Embryonic facial prominence (tissue), 1 donor: ENCODE measurements at regions not wholly inside any gene's neighbourhood (a gene's known extent, or its start where the extent isn't known, plus 50 kb on each side); places are given as distances from the start of the nearest gene placed in this dataset.

Source experiments
- DNase-seq: peaks from one replicate; pipeline ENCODE4 v3.0.0-alpha.2; 2016; ENCODE audit errors: extremely low spot score

DNA sequence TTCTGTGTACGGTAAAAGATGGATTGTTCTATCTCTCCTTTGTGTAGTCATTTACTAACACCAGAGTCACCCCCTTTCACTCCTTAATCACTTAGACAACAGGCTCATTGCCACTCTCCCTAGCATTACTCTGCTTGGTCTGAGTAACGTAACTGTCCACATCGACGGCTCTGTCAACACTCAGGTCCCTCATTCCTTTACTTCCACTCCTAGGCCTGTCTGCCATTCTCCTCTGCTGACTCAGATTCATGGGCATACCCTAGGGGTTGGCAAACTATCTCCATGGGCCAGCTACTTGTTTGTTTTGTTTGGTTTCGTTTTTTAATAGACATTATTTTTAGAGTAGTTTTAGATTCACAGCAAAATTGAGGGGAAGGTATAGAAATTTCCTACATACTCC, 243.9 kb downstream of the NR4A2 start:
- no peak for DNase-seq

DNA sequence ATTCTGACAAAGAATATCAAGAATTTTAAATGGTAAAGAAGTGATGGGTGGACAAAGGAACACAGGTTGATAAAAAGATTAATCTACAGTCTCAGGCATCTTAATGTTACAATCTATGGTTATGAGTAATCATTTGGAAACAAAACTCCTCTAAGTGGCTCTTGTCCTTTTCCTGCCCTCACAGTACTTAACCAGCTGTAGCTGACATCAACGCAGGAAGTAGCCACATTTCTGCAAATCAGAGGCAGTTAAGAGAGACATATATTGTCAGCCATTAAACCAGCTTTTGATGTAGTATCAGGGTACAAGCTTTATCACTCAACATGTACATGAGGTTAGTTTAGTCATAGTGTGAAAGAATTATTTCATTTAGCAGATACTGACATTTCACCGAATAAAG, 244.6 kb downstream of the NR4A2 start:
- DNase-seq, result no peak

DNA sequence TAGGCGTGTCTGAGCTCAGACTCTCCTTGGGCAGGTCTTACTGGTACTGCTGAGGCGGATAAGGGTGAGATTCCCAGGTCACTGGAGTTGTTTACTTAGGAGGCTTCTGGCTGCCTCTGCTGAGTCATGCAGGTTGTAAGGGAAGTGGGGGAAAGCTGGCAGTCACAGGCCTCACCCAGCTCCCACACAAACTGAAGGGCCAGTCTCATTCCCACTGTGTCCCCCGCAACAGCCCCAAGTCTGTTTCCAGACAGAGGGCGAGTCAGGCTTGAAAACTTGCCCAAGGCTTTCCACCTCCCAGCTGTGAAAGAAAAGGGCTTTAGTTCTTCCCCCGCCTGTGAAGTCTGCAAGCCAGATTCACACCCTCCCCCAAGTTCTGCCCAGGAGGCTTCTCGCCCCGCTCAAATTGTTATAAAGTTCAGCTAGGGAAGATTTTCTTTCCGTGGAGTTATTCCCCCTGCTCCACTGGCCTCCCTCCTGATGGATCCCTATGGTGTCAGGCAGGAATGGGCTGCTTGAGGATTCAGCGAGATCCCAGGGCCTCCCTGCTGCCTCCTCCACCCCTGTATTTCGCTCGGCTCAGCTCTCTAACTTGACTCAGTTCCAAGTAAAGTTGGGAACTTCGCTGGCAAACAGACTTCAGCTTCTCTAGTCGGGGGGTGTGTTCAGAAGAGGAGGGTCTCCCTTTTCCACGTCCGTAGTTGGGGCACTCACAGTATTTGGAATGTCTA, 248.6 kb downstream of the NR4A2 start:
- DNase-seq, result no peak

DNA sequence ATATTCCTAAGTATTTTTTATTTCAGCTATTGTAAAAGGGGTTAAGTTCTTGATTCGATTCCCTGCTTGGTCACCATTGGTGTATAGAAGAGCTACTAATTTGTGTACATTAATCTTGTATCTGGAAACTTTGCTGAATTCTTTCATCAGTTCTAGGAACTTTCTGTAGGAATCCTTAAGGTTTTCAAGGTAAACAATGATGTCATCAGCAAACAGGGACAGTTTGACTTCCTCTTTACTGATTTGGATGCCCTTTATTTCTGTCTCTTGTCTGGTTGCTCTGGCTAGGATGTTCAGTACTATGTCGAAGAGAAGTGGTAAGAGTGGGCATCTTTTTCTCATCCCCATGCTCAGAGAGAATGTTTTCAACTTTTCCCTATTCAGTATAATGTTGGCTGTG, 252.7 kb downstream of the NR4A2 start:
- DNase-seq, result no peak

DNA sequence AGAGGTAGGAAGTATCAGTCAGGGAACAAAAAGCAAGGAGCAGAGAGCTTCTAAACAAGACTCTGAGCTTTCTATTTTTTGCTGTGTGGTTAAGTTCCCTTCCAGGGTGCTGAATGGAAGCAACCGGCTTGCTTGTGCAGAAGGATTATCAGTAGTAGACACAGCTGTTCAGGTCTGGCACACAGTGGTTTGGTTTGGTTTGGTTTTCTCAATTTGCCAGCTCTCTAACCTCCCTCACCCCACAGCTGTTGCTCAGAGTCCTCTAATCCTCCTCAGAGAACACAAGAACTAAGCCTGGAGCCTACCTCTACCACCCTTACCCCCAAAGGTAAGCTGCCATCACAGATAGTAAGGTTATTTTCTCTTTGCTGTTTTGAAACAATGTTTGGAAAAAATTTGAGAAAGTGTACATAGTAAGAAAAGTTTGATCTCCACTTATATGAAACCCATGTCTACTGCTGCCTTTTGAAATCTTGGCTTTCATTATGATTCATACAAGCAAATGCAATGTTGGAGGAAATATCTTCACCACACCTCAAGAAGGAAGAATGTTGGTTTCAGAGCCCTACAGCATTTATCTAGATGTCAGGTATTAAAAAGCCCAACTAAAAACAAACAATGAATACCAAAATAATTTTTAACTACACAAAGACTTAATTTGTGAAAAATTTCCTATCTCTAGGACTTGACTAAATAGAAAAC, 255.3 kb downstream of the NR4A2 start:
- no peak for DNase-seq

DNA sequence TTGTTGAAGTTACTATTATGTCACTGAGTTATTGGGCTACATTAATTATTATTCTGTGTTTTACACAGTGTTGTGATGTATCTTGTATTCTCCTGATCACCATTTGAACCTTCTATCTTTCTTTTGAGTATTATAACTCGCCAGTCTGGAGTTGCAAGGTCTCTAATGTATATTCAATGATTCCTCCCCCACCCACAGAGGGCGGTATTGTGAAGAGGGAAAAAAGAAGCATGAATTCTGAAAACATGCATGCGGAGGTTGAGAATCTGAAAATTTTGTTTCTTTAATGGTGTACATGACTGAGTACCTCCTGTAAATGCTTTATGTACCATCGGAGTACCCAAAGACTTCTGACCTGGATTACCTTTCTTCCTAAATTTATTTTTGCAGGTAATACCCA, 266.6 kb downstream of the NR4A2 start:
- DNase-seq, result no peak

DNA sequence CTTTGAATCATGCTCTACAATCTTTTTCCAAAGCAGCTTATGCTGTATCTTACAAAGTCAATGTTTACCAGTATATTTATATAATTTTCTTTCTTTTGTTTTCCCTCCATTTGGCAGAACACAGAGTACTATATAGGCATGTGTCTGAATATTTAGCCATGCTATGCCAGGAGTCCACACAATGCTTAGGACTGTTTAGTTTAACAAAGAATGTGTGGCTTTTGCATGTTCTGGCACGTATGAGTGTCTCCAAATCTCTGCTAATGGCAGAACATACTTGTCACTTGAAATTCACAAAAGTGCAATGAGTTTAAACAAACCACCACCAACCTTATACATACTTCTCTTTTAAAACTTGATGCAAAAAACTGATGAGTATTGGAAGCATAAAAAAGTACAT, 268.0 kb downstream of the NR4A2 start:
- no peak for DNase-seq

DNA sequence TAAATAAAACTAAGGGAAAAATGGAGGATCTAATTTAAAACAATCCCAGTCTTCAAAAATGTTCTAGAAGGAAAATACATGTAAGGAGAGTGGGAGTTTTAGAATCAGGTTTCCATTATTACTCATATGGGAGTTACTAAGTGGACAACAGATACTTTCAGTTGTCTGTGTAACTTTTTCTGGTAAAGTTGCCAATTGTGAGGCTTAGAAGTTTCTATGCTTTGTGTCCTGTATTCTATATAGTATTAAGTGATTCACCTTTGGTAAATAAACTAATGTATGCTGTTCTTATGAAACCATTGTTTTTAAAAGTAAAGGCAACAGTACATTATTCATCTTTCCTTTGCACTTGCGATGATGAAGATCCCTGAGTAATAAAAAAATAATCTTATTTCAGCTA, 274.9 kb downstream of the NR4A2 start:
- no peak for DNase-seq

DNA sequence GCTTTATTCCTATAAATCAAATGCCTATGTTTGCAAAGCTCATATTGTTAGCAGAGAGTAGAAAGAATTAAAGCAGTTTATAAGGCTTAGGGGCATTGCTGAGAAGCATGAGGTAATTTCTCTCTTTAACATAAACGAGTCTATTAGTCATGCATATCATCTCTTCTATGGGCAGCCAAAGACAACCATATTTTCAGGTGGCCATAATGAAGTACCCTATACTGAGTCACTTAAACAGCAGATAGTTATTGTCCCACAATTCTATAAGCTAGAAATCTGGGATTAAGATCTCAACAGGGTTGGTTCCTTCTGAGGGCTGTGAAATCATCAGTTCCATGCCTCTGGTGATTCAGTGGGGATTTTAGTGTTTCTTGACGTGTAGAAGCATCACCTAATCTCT, 277.5 kb downstream of the NR4A2 start:
- no peak for DNase-seq

DNA sequence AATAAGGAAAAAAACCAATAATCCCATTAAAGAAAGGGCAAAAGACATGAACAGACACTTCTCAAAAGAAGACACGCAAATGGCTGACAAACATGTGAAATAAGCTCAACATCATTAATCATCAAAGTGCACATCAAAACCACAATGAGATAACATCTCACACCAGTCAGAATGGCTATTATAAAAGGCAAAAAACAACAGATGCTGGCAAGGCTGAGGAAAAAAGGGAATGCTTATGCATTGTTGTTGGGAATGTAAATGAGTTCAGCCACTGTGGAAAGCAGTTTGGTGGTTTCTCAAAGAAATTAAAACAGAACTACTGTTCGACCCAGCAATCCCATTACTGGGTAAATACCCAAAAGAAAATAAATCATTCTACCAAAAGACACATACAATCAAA, 285.6 kb downstream of the NR4A2 start:
- DNase-seq, result no peak

DNA sequence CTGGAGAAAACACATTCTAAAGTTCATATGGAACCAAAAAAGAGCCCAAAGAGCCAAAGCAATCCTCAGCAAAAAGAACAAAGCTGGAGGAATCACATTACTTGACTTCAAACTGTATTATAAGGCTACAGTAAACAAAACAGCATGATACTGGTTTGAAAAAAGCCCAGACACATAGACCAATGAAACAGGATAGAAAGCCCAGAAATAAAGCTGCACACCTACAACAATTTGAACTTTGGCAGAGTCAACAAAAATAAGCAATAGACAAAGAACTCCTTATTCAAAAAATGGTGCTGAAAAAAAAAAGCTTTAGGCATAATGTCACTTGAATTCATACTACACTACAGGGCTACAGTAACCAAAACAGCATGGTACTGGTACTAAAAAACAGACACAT, 289.6 kb downstream of the NR4A2 start:
- DNase-seq, result no peak

DNA sequence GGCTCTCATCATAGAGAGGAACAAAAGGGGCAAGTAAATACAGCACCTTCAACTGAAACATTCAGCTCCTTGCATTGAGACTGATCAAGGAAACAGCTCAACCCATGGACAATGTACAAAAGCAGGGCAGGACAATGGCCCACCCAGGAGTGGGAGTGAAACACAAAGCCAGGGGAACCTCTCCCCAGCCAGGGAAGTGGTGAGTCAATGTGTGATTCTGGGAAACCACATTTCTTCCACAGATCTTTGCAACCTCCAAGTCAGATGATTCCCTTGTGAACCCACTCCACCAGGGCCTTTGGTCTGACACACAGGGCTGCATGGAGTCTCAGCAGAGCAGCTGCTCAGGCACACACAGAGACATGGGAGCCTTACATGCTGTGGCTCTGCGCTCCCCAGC, 294.5 kb downstream of the NR4A2 start:
- DNase-seq, result no peak

DNA sequence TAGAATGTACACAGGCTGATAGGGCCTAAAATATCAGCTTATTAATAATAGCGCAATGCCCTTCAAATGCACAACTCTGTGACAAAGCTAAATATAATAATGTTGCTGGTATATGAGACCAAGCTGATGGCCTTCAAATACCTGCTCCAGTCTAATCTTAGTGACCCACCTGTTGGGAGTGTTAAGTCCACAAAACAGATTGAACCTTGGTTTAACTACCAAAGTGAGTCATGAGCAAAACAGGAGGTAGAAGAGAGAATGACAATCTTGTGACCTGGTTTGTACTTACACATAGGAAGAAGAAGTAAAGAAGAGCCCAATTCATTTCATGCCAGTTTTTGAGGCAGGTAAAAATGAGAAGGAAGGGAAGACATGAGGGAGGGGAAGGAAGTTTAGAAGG, 295.0 kb downstream of the NR4A2 start:
- DNase-seq, result no peak

DNA sequence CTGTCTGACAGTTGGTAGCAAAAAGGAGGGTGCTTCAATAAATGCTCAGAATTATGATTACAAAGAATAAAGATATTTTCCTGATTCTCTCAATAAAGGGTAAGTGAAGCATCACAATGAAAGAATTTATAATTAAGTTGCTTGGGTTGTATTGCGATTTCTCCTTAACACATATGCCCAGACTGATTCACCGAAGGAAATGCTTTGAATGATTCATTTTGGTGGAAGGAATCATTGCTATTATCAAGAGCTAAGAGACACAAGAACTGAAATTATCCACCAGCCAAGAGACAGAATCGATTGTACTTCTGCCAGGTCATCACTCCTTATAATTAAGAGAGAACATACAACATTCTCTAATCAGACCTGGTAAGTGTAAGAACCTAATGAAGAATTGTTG, 301.4 kb downstream of the NR4A2 start:
- no peak for DNase-seq

DNA sequence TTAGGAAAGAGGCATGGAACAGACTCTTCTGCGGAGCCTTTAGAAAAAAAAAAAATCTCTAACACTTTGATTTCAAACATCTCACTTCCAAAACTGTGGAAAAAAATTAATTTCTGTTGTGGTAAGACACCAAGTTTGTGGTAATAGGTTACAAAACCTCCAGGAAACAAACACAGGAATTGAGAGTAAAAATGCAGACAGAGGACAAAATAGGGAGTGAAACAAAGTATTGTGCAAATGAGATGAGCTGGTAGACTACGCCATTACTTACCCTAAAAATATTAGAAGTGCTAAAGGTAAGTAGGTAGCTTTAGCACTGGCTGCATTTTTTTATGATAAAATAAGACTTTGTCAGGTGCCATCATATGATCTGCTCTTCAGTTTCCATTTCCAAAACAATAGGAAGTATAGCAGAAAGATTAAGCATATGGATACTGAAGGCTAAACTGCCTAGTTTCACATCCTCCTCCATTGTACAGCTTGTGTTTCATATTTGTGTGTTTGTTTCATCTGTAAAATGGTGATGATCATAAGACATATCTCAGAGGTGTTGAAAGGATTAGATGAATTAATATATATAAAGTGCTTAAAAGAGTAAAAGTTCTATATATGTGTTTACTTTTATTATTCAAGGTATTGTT, 309.2 kb downstream of the NR4A2 start:
- no peak for DNase-seq

DNA sequence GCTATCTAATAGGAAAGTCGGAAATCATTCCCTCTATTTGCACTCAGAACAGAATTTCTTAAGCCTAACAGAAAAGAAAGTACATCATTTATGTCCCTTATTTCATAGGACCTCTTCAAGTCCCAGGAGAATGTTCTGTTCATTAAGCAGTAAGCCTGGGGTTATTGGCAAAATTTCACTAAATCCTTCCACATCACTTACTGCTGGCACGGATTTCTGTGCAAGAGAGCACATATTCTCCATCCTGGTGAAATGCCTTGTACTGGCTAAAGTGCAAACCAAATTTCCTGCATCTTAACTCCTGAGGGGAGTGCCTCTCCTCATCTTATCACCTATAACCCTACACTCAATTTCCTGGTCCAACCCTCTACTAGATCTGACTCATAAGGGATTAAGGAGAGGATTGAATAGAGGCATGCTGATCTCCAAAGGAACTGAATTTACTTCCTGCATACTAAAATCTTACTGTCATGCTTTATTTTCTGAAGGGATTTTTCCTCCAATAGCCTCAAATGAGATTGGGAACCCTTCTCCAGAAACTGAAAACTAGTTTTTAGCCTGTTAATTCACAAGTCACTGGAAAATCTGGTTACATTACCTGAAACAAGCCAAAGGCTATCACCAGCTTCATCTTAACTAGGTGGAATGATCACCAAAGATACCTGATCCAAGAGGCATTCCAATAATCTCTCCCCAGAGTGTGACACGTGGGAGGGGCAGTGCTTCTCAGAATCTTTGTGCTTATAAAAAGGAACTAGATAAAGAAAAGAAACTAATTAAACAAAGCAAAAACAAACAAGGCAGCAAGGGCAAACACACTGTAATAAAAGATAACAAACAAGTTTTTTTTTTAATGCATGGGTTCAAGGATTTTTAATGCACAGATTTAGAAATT, 311.1 kb downstream of the NR4A2 start:
- no peak for DNase-seq

DNA sequence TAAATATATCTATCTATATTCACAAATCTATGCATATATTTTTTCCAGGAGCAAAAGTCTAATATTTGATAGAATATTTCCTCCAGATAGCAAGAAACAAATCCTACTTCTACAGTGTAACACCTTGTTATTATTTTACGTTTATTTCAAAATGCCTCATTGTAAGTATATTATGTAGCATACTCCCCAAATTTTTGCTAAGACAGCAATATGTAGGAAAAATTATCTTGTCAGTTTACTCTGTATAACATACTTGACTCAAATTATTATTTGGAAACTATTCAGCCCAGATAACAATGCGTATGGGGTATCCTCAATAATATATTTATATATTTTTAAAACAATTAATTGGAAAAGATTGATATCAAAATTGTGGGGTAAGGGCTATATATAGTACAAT, 313.2 kb downstream of the NR4A2 start:
- DNase-seq, result no peak

DNA sequence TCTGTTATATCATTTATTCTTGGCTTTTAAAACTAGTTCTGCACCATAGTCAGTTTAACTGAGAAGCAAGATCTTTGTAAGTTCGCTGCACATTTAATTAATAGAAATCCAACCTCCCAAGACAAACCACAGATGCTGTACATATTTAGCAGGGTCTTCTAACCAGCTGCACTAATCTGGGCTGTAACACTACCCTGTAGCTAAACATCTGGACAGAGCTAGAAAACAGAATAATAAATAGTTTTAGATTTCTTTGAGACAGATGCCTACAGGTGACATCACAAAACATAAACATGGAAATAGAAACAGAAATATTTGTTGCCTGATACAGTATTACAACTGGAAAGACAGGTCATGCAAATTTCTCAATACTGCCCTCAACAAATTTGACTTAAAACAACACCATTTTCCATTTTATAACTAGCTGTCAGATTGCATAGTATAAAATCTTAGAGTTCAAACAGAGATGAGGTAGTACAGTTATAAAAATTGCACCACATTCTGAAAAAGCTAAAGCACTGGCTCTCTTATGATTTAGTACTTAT, 315.1 kb downstream of the NR4A2 start:
- DNase-seq, result no peak

DNA sequence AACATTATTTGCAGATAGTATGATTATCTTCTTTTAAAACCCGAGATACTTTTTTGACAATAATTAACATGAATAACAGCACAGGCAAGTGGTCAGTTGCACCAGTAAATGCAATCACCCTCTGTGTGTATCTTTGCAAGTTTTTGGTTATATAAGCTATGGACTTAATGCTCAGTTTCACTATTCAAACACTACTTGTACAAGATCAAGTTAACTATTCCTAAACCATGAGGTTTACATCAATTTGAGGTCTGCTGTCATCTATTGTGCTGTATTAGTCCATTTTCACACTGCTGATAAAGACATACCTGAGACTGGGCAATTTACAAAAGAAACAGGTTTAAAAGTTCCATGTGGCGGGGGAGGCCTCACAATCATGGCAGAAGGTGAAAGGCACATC, 323.2 kb downstream of the NR4A2 start:
- DNase-seq, result no peak

DNA sequence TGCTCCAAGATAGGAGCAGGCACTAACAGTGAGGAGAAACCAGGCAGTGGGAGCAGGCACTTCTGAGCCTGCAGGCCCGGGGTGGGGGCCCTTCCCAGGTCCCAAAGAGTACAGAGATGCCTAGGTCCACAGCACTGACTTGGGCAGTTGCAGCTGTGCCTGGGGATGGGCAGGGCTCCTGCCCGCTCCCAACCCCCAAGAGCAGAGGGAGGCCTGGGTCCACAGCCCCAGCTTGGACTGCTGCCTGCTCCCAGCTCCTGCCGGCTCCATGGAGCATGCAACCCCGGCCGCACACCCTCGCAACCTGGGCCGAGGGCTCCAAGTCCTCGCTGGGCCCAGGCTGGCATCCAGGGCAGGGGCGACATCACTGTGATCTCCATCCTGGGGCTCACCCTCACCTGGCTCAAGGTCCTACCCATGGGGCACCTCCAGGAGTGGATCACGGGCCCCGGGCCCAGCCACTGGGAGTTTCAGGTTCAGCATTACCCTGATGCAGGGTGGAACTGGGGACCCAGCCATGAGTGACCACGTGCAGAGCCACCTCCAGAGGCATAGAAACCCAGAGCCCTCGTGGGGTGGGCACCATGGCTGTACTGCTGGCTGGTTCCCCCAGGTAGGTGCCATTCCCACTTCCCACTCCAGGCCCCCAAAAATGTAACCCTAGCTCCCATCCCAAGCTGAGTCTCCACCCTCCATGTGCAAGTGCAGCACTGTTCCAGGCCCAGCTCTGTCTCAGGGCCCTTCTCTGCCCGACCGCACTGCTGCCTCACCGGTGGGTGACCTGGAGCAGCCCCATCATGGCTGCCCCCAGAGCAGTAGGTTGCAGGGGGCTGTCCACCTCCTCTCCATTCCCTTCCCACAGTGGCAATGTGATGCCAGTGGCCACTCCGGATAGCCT, 325.6 kb downstream of the NR4A2 start:
- no peak for DNase-seq
